ENCODE measurements at regions not wholly inside any gene's neighbourhood (a gene's known extent, or its start where the extent isn't known, plus 50 kb on each side); places are given as distances from the start of the nearest gene placed in this dataset.

DNA sequence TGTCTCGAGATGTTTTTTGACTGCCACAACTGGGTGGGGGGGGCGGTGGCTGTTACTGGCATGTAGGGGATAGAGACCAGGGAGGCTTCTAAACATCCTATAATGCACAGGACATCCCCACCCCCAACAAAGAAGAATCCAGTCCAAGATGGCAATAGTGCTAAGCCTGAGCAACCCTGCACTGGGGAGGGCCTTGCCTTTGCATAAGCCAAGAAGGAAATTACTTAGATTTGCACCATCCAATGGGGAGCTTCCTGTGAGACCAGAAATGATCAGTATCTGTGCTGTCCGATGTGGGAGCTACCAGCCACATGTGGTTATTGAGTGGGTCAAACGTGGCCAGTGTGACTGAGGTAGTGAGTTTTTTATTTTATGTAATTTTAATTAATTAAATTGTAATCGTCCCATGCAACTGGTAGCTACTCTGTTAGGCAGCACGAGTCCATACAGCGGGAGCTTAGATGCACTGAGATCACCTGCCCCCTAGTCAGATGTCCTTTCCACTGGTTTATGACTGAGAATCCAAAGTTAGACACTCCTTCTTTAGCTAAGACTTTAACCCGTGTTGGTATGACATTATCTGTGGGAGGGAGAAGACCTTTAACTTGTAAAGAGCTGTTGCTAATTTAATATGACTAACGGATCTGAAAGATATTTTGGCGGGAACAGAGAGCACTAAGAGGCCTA is 97.4 kb upstream of the NEDD9 start:
- TF ChIP-seq, protein P1, sequence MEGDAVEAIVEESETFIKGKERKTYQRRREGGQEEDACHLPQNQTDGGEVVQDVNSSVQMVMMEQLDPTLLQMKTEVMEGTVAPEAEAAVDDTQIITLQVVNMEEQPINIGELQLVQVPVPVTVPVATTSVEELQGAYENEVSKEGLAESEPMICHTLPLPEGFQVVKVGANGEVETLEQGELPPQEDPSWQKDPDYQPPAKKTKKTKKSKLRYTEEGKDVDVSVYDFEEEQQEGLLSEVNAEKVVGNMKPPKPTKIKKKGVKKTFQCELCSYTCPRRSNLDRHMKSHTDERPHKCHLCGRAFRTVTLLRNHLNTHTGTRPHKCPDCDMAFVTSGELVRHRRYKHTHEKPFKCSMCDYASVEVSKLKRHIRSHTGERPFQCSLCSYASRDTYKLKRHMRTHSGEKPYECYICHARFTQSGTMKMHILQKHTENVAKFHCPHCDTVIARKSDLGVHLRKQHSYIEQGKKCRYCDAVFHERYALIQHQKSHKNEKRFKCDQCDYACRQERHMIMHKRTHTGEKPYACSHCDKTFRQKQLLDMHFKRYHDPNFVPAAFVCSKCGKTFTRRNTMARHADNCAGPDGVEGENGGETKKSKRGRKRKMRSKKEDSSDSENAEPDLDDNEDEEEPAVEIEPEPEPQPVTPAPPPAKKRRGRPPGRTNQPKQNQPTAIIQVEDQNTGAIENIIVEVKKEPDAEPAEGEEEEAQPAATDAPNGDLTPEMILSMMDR (IDR thresholded peaks at IDR 0.05) = no peak
- TF ChIP-seq POLR2A (IDR thresholded peaks at IDR 0.05) = no peak
- no peak for DNase-seq (ENCODE audit: low spot score in 2 of 2)
- intact Hi-C loops (cut with DNase I; ENCODE audit: low total_unique reads) = no loop called here
- H3K4me3 ChIP-seq (ENCODE audit: low read depth, poor library complexity, severe bottlenecking) = no peak overlapping the region
- 71 to 74% methylated on average over 10 of the region's 10 CpGs for WGBS, 2 donors

DNA sequence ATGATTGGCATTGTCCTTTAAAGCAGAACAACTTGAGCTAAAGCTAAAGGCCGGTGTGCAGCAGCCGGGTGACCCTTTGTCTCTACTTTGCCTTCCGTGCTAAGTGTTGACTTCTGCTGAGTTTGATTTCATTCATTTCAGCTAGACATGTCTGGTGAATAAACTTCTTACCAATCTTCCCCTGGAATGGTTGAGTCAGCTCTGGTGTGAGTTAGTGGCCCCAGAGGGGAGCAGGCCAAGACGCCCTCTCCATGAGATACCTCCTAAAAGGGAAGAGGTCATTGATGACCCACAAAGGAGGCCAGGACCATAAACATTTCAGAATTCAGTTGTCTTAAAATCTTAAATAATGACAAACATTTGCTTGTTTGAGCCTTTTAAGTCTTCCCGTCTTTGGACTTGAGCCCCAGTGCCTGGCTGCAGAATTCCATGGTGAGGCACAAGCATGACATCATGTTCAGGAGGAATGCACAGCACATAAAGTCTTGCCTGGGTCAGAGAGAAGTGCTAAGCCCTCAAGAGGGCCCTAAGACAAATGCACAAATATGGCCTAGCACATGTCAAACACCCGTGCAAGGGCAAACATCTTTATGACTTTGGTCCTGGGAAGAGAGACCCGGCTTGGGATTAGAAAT is 96.3 kb upstream of the NEDD9 start:
- TF ChIP-seq POLR2A (IDR thresholded peaks at IDR 0.05) = no peak
- TF ChIP-seq, protein P1 (IDR thresholded peaks at IDR 0.05) = no peak
- 65 to 72% methylated on average over 7 of the region's 7 CpGs for WGBS, 2 donors
- no peak overlapping the region for H3K4me3 ChIP-seq (ENCODE audit: low read depth, poor library complexity, severe bottlenecking)
- DNase-seq (ENCODE audit: low spot score in 2 of 2) = no peak
- intact Hi-C loops (cut with DNase I; ENCODE audit: low total_unique reads) = no loop called here

DNA sequence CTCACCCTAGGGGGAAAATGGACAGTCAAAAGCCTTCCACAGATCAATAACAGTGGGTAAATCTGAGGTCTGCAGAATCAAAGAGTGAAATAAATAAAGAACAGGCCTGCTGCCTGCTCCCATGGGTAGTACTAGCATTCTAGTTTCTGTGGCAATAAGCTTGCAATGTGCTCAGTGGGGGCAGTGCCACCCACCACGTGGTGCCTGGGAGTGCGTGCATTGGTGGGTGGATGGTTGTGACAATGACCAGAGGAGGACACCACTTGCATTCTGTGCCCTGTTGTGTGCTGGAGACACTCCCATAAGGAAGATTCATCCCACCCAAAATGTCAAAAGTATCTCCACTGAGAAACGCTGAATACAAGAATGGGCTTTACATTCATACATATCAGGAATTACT is 95.5 kb upstream of the NEDD9 start:
- intact Hi-C loops (cut with DNase I; ENCODE audit: low total_unique reads) = no loop called here
- TF ChIP-seq, protein P1 (IDR thresholded peaks at IDR 0.05) = no peak
- no peak for TF ChIP-seq POLR2A (IDR thresholded peaks at IDR 0.05)
- H3K4me3 ChIP-seq (ENCODE audit: low read depth, poor library complexity, severe bottlenecking) = no peak overlapping the region
- DNase-seq (ENCODE audit: low spot score in 2 of 2) = no peak
- WGBS, 2 donors = 80 to 90% methylated on average over 3 of the region's 3 CpGs

DNA sequence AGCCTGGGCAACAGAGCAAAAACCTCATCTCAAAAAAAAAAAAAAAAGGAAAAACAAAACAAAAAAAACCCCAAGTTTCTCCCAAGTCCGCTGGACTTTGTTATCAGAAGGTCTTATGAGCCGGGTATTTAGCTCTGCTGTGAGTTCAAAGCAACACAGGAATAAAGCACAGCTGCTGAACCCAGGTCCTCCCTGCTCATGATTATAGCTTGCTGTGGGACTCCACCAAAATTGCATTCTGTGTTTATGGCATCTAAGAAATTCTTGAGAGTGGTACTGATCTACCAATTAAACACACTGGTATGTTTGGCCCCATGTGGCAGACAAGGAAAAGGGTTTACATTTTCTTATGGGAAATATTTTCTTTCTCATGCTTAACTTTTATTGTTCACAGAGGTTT is 93.6 kb upstream of the NEDD9 start:
- WGBS, 2 donors = 96 to 100% methylated on average over 2 of the region's 2 CpGs
- TF ChIP-seq POLR2A (IDR thresholded peaks at IDR 0.05) = no peak
- TF ChIP-seq, protein P1 (IDR thresholded peaks at IDR 0.05) = no peak
- H3K4me3 ChIP-seq (ENCODE audit: low read depth, poor library complexity, severe bottlenecking) = no peak overlapping the region
- intact Hi-C loops (cut with DNase I; ENCODE audit: low total_unique reads) = no loop called here
- no peak for DNase-seq (ENCODE audit: low spot score in 2 of 2)

DNA sequence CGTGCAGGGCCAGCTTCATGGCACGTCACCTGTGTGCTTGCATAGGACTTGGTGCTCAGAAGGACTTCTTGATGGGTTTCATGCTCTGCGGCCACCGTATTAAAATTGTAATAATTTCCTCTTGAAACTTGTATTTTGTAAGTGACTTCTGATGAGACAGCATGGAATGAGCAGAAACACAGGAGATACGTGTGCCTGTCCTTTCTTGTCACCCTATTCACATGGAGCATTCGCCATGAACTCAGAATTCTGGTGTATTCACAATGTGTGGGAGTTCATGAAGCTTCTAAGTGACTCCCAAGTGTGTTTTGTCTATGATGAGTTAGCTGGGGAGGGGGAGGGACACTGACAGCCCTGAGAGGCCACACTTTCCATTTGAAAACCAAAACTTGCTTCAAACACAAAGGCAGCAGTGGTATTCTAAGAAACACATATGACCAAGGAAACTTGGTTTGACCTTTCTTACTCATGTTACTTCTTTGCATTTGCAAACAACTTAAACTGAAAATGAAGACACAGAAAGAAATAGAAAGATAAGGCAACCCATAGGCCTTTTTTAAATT is 92.1 kb upstream of the NEDD9 start:
- WGBS, 2 donors = 93 to 98% methylated on average over 6 of the region's 6 CpGs
- no peak for DNase-seq (ENCODE audit: low spot score in 2 of 2)
- no peak overlapping the region for H3K4me3 ChIP-seq (ENCODE audit: low read depth, poor library complexity, severe bottlenecking)
- no peak for TF ChIP-seq POLR2A (IDR thresholded peaks at IDR 0.05)
- TF ChIP-seq, protein P1 (IDR thresholded peaks at IDR 0.05) = no peak
- intact Hi-C loops (cut with DNase I; ENCODE audit: low total_unique reads) = no loop called here

Measured in lower leg skin (tissue), 4 donors.